K562 (cell line): ENCODE measurements at regions not wholly inside any gene's neighbourhood (a gene's known extent, or its start where the extent isn't known, plus 50 kb on each side); places are given as distances from the start of the nearest gene placed in this dataset.

ENCODE experiments used
- ATAC-seq: fragments of 200-7000 bp; cut with Tn5 transposase; 3 replicates; pipeline ENCODE4 v1.9.1; 2020; ENCODE audit warnings: moderate library complexity
- BruUV-seq: library from RNA; stranded (reverse); fragments of 400-500 nt; replicated peaks from 2 replicates; lab custom pipeline; 2021; lab: Mats Ljungman, UMichigan
- CTCF ChIA-PET: fragments of 300-600 bp; formaldehyde crosslinking; extraction: SDS; loops from one replicate; lab custom pipeline; 2021; ENCODE audit warnings: low intra/inter-chr PET ratio; lab: Yijun Ruan, JAX
- POLR2A ChIA-PET: fragments of 300-600, 350-650 bp; sonication (Branson Sonifier 250); formaldehyde crosslinking; extraction: SDS; loops from one replicate; lab custom pipeline; 2021; ENCODE audit warnings: antibody characterized with exemption, inconsistent platforms; lab: Yijun Ruan, JAX
- DNase-seq, 4 experiments: peaks; one replicate each; pipeline versions ENCODE4 v3.0.0 to v3.0.0-alpha.2; 2011 to 2018; ENCODE audit warnings: low spot score in 3 of 4, mixed read lengths in 3 of 4; ENCODE audit errors: extremely low read depth in 1 of 4
- FAIRE-seq: peaks from 2 replicates; lab custom pipeline; 2011; peaks lifted over from hg19 to GRCh38; lab: Jason Lieb, UNC
- H2AFZ ChIP-seq: 2 replicates; pipeline ENCODE4 v1.6.0; 2011; ENCODE audit warnings: low read depth, low read length, control low read depth, inconsistent platforms
- H3K27ac ChIP-seq: fragments of 200-600 bp; 3 replicates; pipeline ENCODE4 v1.8.0; 2011; ENCODE audit warnings: low read depth, mild to moderate bottlenecking, control low read depth, inconsistent platforms, low read length, moderate library complexity, mixed read lengths; ENCODE audit errors: extremely low read depth
- H3K27me3 ChIP-seq, 2 experiments: fragments of 300-600 bp in 1 of 2; 2 replicates in 1 of 2; 3 replicates in 1 of 2; pipeline versions ENCODE4 v1.6.0 to v1.8.0; 2011; ENCODE audit warnings: inconsistent platforms in 2 of 2, low read length in 2 of 2, mild to moderate bottlenecking in 1 of 2, mixed read lengths in 1 of 2, moderate library complexity in 1 of 2; ENCODE audit not compliant: control insufficient read depth in 2 of 2, insufficient read depth in 2 of 2
- H3K36me3 ChIP-seq: fragments of 300-600 bp; 3 replicates; pipeline ENCODE4 v1.8.0; 2011; ENCODE audit warnings: mild to moderate bottlenecking, low read length, inconsistent platforms; ENCODE audit not compliant: control insufficient read depth, insufficient read depth
- H3K4me1 ChIP-seq, 2 experiments: fragments of 200-600 bp in 1 of 2; replicated peaks in 1 of 2; 2 replicates in 1 of 2; 3 replicates in 1 of 2; pipeline versions ENCODE4 v1.5.1 to v1.8.0; 2011; ENCODE audit warnings: inconsistent platforms in 2 of 2, low read length in 2 of 2, mild to moderate bottlenecking in 1 of 2, mixed read lengths in 1 of 2, moderate library complexity in 1 of 2; ENCODE audit not compliant: control insufficient read depth in 2 of 2, insufficient read depth in 2 of 2
- H3K4me2 ChIP-seq: 2 replicates; pipeline ENCODE4 v1.6.1; 2011; ENCODE audit warnings: low read length, control low read depth, inconsistent platforms, mixed read lengths; ENCODE audit not compliant: insufficient read depth
- H3K4me3 ChIP-seq: fragments of 200-600 bp; sonication (generic), shearing (Covaris generic); 2 replicates; pipeline ENCODE4 v1.5.1; 2016; ENCODE audit warnings: control low read depth, inconsistent platforms
- H3K79me2 ChIP-seq: fragments of 200-600 bp; 3 replicates; pipeline ENCODE4 v1.8.0; 2011; ENCODE audit warnings: low read length, inconsistent platforms; ENCODE audit not compliant: control insufficient read depth, insufficient read depth
- H3K9ac ChIP-seq, 2 experiments: 2 replicates each; pipeline versions ENCODE4 v1.6.0 to v1.6.1; 2011; ENCODE audit warnings: low read depth in 2 of 2, low read length in 2 of 2, control low read depth in 1 of 2, inconsistent platforms in 1 of 2, mild to moderate bottlenecking in 1 of 2, mixed read lengths in 1 of 2; ENCODE audit not compliant: insufficient read depth in 1 of 2
- H3K9me1 ChIP-seq: one replicate; pipeline ENCODE4 v1.6.0; 2011; ENCODE audit warnings: inconsistent platforms, mild to moderate bottlenecking, low read length, moderate library complexity; ENCODE audit not compliant: control insufficient read depth, insufficient read depth
- H3K9me3 ChIP-seq: replicated peaks from 2 replicates; pipeline ENCODE4 v1.5.1; 2011; ENCODE audit warnings: low read depth, low read length, inconsistent platforms; ENCODE audit not compliant: control insufficient read depth, insufficient read depth
- H4K20me1 ChIP-seq: replicated peaks from 2 replicates; pipeline ENCODE4 v1.6.1; 2011; ENCODE audit warnings: low read length, inconsistent platforms, mixed read lengths; ENCODE audit not compliant: control insufficient read depth, insufficient read depth
- CBX1 ChIP-seq: sonication (generic); IDR thresholded peaks from 2 replicates; pipeline ENCODE4 v1.6.1; 2016; ENCODE audit warnings: antibody characterized with exemption, low read depth, mild to moderate bottlenecking
- FOXJ3 ChIP-seq: sonication (generic); formaldehyde crosslinking; IDR thresholded peaks from 2 replicates; pipeline ENCODE4 v1.4.0; 2020; ENCODE audit warnings: mild to moderate bottlenecking, missing genetic modification reagents
- NRF1 ChIP-seq, 2 experiments: fragments of 450-650 bp; IDR thresholded peaks in 1 of 2; conservative IDR thresholded peaks in 1 of 2; 2 replicates each; pipeline ENCODE4 v1.6.1; 2014; ENCODE audit warnings: mild to moderate bottlenecking in 2 of 2
- PCBP2 ChIP-seq: fragments of 200-400 bp; formaldehyde crosslinking; IDR thresholded peaks from 2 replicates; pipeline ENCODE4 v1.6.1; 2018; ENCODE audit warnings: low read length, low read depth, mild to moderate bottlenecking, moderate library complexity; ENCODE audit not compliant: poor library complexity, severe bottlenecking
- SAP30 ChIP-seq: fragments of 200-600 bp; sonication (generic); IDR thresholded peaks from 2 replicates; pipeline ENCODE4 v1.6.1; 2012; ENCODE audit warnings: borderline replicate concordance, low read depth, mild to moderate bottlenecking, moderate library complexity, low read length, control low read depth, inconsistent platforms; ENCODE audit not compliant: insufficient read depth, poor library complexity, severe bottlenecking
- SIN3A ChIP-seq, 2 experiments: fragments of 150-350 bp in 1 of 2; IDR thresholded peaks; 2 replicates each; pipeline ENCODE4 v1.6.1; 2011 to 2016; ENCODE audit warnings: borderline replicate concordance in 2 of 2, low read depth in 2 of 2, low read length in 2 of 2, mild to moderate bottlenecking in 2 of 2, moderate library complexity in 2 of 2; ENCODE audit not compliant: control insufficient read depth in 1 of 2
- TBP ChIP-seq: optimal IDR thresholded peaks from 2 replicates; pipeline ENCODE3; 2011; ENCODE audit warnings: low read depth, low read length, improper control_type of control experiment
- TCF7L2 ChIP-seq: fragments of 150-350 bp; IDR thresholded peaks from 2 replicates; pipeline ENCODE4 v1.6.1; 2016; ENCODE audit warnings: low read depth, mild to moderate bottlenecking, low read length, moderate library complexity
- TOE1 ChIP-seq, 2 experiments: fragments of 450-650 bp in 1 of 2; sonication (generic) in 1 of 2; formaldehyde crosslinking in 1 of 2; IDR thresholded peaks; 2 replicates each; pipeline versions ENCODE4 v1.7.1 to v1.8.0; 2016 to 2022; ENCODE audit warnings: borderline replicate concordance in 2 of 2, mild to moderate bottlenecking in 2 of 2, antibody characterized with exemption in 1 of 2, inconsistent platforms in 1 of 2, low read depth in 1 of 2, missing genetic modification reagents in 1 of 2, moderate library complexity in 1 of 2
- ZNF124 ChIP-seq: sonication (generic); formaldehyde crosslinking; IDR thresholded peaks from 2 replicates; pipeline ENCODE4 v1.8.1; 2022; ENCODE audit warnings: missing genetic modification reagents
- ZNF134 ChIP-seq: fragments of 250-450 bp; sonication (Bioruptor Pico); conservative IDR thresholded peaks from 2 replicates; pipeline ENCODE4 v1.4.0; 2020
- ZNF174 ChIP-seq: fragments of 250-450 bp; sonication (Bioruptor Pico); IDR thresholded peaks from 2 replicates; pipeline ENCODE4 v1.4.0; 2020; ENCODE audit warnings: mild to moderate bottlenecking
- ZNF3 ChIP-seq: fragments of 250-450 bp; sonication (Bioruptor Pico); IDR thresholded peaks from 2 replicates; pipeline ENCODE4 v1.5.0; 2021; ENCODE audit warnings: mild to moderate bottlenecking, moderate library complexity
- ZNF707 ChIP-seq: fragments of 250-450 bp; sonication (Bioruptor Pico); conservative IDR thresholded peaks from 2 replicates; pipeline ENCODE4 v1.8.0; 2022; ENCODE audit warnings: inconsistent platforms, mild to moderate bottlenecking, moderate library complexity
- ZSCAN29 ChIP-seq: fragments of 450-650 bp; IDR thresholded peaks from 2 replicates; pipeline ENCODE4 v1.6.1; 2017
- ZSCAN32 ChIP-seq: fragments of 450-650 bp; formaldehyde crosslinking; IDR thresholded peaks from 2 replicates; pipeline ENCODE4 v1.4.0; 2020; ENCODE audit warnings: mild to moderate bottlenecking, moderate library complexity
- WGBS: fragments of 100-300 bp; shearing (Covaris generic); methylation state at CpG from one replicate; pipeline ENCODE4 v1.1.6; 2016; ENCODE audit warnings: low coverage, mixed read lengths; ENCODE audit not compliant: insufficient coverage; ENCODE audit errors: missing lambda C conversion rate; 5-methylcytosine and 5-hydroxymethylcytosine counted together
- in situ Hi-C: fragments of 300-500 bp; cut with MboI; formaldehyde crosslinking; loops from 4 replicates; pipeline ENCODE4 v1.15.0; 2018; ENCODE audit warnings: inconsistent platforms, mixed read lengths
- intact Hi-C: fragments of 100-400 bp; cut with micrococcal nuclease; formaldehyde crosslinking; loops from 2 replicates; pipeline ENCODE4 v1.14.2; 2022
- TF ChIP-seq, protein P1 (sequence below): IDR thresholded peaks from 2 replicates; pipeline ENCODE4 v1.6.1; 2014; ENCODE audit warnings: antibody characterized with exemption

DNA sequence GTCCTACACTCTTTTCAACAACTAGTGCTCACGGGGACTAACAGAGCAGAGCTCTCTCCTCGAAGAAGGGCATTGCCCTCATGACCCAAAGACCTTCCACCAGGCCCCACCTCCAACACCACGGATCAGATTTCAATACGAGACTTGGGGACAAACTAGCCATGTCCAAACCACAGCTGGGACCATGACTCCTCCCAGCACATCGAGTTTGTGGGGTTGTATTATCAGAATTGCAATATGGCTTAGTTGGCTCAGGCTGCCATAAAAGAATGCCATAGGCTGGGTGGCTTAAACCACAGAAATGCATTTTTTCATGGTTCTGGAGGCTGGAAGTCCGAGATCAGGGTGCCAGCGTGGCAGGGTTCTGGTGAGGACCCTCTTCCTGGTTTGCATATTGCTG is 189.7 kb upstream of the PMEPA1 start:
- FAIRE-seq: no peak
- no TSS peak for BruUV-seq
- 0% methylated on average over 6 of the region's 7 CpGs for WGBS
- ATAC-seq: no peak
- H2AFZ ChIP-seq: no peak overlapping the region
- no peaks in the 10 kb centered on the region for H3K9me3 ChIP-seq
- in situ Hi-C loops: no loop called here
- ChIA-PET POLR2A (no interaction called here), CTCF (no interaction called here)
- H3K36me3 ChIP-seq: no peaks in the 10 kb centered on the region
- intact Hi-C loops: no loop called here
- H4K20me1 ChIP-seq: peaks cover 5% of the 10 kb centered on the region; the same call in 1 of the 2 replicates
- H3K9me1 ChIP-seq: no peaks in the 10 kb centered on the region
- no peaks in the 10 kb centered on the region for H3K79me2 ChIP-seq
- peaks cover 0 to 14% of the 10 kb centered on the region in 2 experiments; a peak in 1 of 5 replicates for H3K27me3 ChIP-seq
- no peak for DNase-seq
- no peak overlapping the region for H3K4me3 ChIP-seq
- no peak overlapping the region for H3K4me2 ChIP-seq
- no peak overlapping the region for H3K9ac ChIP-seq
- no peaks in the 10 kb centered on the region for H3K4me1 ChIP-seq
- no peak for TF ChIP-seq ZNF707 (CRISPR knock-in tag)
- no peak for TF ChIP-seq NRF1 (conservative IDR thresholded peaks at IDR 0.05 in 1 of 2, IDR thresholded peaks at IDR 0.05 in 1 of 2)
- TF ChIP-seq TBP: no peak
- no peak for TF ChIP-seq TOE1 (IDR thresholded peaks at IDR 0.05; ENCODE audit: borderline replicate concordance)
- TF ChIP-seq TOE1 (CRISPR knock-in tag; IDR thresholded peaks at IDR 0.05; ENCODE audit: borderline replicate concordance, low read depth): no peak
- no peak for TF ChIP-seq ZSCAN32 (CRISPR knock-in tag)
- no peak for TF ChIP-seq CBX1
- no peak for TF ChIP-seq ZNF134
- no peak for TF ChIP-seq ZNF3 (CRISPR knock-in tag)
- no peak for TF ChIP-seq SAP30
- TF ChIP-seq FOXJ3: no peak
- TF ChIP-seq ZNF124 (CRISPR knock-in tag): no peak
- TF ChIP-seq ZNF174: no peak
- TF ChIP-seq SIN3A (IDR thresholded peaks at IDR 0.05; ENCODE audit: borderline replicate concordance in 2 of 2, control insufficient read depth in 1 of 2, low read depth in 2 of 2, low read length in 2 of 2): no peak
- no peak for TF ChIP-seq ZSCAN29
- TF ChIP-seq PCBP2: no peak
- TF ChIP-seq TCF7L2: no peak
- TF ChIP-seq, protein P1, sequence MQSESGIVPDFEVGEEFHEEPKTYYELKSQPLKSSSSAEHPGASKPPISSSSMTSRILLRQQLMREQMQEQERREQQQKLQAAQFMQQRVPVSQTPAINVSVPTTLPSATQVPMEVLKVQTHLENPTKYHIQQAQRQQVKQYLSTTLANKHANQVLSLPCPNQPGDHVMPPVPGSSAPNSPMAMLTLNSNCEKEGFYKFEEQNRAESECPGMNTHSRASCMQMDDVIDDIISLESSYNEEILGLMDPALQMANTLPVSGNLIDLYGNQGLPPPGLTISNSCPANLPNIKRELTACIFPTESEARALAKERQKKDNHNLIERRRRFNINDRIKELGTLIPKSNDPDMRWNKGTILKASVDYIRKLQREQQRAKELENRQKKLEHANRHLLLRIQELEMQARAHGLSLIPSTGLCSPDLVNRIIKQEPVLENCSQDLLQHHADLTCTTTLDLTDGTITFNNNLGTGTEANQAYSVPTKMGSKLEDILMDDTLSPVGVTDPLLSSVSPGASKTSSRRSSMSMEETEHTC: no peak
- H3K27ac ChIP-seq: no peak overlapping the region
